ENCODE measurements at regions not wholly inside any gene's neighbourhood (a gene's known extent, or its start where the extent isn't known, plus 50 kb on each side); places are given as distances from the start of the nearest gene placed in this dataset.

DNA sequence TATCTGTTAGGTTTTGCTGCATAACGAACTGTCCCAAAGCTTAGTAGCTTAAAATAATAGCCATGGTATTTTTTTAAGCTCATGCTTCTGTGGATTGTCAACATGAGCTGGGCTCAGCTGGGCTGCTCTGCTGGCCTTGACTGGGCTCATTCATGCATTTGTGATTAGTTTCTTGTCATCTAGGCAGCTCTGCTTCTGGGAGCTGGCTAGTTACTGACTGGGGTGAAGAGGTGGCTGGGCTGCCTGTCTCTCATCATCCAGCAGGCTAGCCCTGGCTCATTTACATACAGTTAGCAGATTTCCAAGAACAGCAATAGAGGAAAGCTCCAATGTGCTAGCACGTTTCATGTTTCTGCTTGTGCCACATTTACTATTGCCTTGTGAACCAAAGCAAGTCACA is 165.1 kb upstream of the PCSK2 start:
- no peak overlapping the region for H3K4me3 Mint-ChIP-seq
- no peak overlapping the region for H3K27ac ChIP-seq (ENCODE audit: low read depth in 1 of 2, low read length in 2 of 2)
- no peaks in the 10 kb centered on the region for H3K36me3 Mint-ChIP-seq (ENCODE audit: low read depth)
- no peak overlapping the region for H3K4me3 ChIP-seq (ENCODE audit: low read length)
- H3K27ac Mint-ChIP-seq, result no peak overlapping the region
- H3K27me3 ChIP-seq (ENCODE audit: control insufficient read depth in 1 of 2, insufficient read depth in 2 of 2, low read length in 2 of 2), result no peaks in the 10 kb centered on the region
- DNase-seq, result no peak
- ChIA-PET POLR2A (no interaction called here), CTCF (interaction anchor here (1.4 kb wide), 1 partner anchor 10 kb away, joined by 3 read pairs; no protein-coding TSS in a partner anchor)
- H3K27me3 Mint-ChIP-seq, result no peaks in the 10 kb centered on the region
- ATAC-seq (ENCODE audit: poor library complexity), result no peak
- H3K9me3 ChIP-seq (ENCODE audit: control insufficient read depth in 1 of 2, insufficient read depth in 1 of 2, low read length in 2 of 2), result peaks cover 5 to 15% of the 10 kb centered on the region in 2 experiments
- intact Hi-C loops (cut with DNase I, micrococcal nuclease), result no loop called here
- no peaks in the 10 kb centered on the region for H3K4me1 ChIP-seq (ENCODE audit: insufficient read depth, low read length)
- H3K4me1 Mint-ChIP-seq (ENCODE audit: low read depth), result no peaks in the 10 kb centered on the region
- H3K9me3 Mint-ChIP-seq, result peaks cover 4% of the 10 kb centered on the region
- TF ChIP-seq, protein P1, sequence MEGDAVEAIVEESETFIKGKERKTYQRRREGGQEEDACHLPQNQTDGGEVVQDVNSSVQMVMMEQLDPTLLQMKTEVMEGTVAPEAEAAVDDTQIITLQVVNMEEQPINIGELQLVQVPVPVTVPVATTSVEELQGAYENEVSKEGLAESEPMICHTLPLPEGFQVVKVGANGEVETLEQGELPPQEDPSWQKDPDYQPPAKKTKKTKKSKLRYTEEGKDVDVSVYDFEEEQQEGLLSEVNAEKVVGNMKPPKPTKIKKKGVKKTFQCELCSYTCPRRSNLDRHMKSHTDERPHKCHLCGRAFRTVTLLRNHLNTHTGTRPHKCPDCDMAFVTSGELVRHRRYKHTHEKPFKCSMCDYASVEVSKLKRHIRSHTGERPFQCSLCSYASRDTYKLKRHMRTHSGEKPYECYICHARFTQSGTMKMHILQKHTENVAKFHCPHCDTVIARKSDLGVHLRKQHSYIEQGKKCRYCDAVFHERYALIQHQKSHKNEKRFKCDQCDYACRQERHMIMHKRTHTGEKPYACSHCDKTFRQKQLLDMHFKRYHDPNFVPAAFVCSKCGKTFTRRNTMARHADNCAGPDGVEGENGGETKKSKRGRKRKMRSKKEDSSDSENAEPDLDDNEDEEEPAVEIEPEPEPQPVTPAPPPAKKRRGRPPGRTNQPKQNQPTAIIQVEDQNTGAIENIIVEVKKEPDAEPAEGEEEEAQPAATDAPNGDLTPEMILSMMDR (IDR thresholded peaks at IDR 0.05), result no peak
- H3K36me3 ChIP-seq (ENCODE audit: insufficient read depth, low read length), result no peaks in the 10 kb centered on the region

DNA sequence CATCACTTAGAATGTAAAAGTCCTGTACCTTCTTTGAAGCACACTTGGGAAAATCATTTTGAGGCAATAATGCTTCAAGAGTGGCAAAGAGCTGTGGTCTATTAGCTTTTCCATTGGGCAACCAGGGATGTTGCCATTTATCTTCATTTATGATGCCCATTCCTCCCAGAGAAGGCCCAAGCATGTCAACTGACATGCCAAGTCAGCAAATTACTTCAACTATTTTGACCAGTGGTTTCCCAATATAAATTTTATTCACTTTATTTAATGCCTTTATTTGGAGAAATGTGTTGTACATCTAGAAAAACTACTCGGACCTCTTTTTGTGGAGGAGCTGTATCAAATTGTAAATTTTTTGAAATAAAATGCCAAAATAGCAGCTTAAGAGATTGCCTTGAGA is 164.1 kb upstream of the PCSK2 start:
- peaks cover 2% of the 10 kb centered on the region for H3K9me3 Mint-ChIP-seq
- POLR2A ChIA-PET, result no interaction called here
- H3K4me1 Mint-ChIP-seq (ENCODE audit: low read depth), result no peaks in the 10 kb centered on the region
- TF ChIP-seq, protein P1 (IDR thresholded peaks at IDR 0.05), result no peak
- H3K4me1 ChIP-seq (ENCODE audit: insufficient read depth, low read length), result no peaks in the 10 kb centered on the region
- H3K36me3 Mint-ChIP-seq (ENCODE audit: low read depth), result no peaks in the 10 kb centered on the region
- intact Hi-C loops (cut with DNase I, micrococcal nuclease), result no loop called here
- ATAC-seq (ENCODE audit: poor library complexity) (no peak), DNase-seq (no peak)
- H3K27ac ChIP-seq (ENCODE audit: low read depth in 1 of 2, low read length in 2 of 2), result no peak overlapping the region
- peaks cover 2 to 15% of the 10 kb centered on the region in 2 experiments for H3K9me3 ChIP-seq (ENCODE audit: control insufficient read depth in 1 of 2, insufficient read depth in 1 of 2, low read length in 2 of 2)
- H3K27me3 ChIP-seq (ENCODE audit: control insufficient read depth in 1 of 2, insufficient read depth in 2 of 2, low read length in 2 of 2), result no peaks in the 10 kb centered on the region
- no peak overlapping the region for H3K4me3 Mint-ChIP-seq
- no peak overlapping the region for H3K4me3 ChIP-seq (ENCODE audit: low read length)
- no peaks in the 10 kb centered on the region for H3K27me3 Mint-ChIP-seq
- CTCF ChIA-PET, result no interaction called here
- H3K27ac Mint-ChIP-seq, result no peak overlapping the region
- no peaks in the 10 kb centered on the region for H3K36me3 ChIP-seq (ENCODE audit: insufficient read depth, low read length)

DNA sequence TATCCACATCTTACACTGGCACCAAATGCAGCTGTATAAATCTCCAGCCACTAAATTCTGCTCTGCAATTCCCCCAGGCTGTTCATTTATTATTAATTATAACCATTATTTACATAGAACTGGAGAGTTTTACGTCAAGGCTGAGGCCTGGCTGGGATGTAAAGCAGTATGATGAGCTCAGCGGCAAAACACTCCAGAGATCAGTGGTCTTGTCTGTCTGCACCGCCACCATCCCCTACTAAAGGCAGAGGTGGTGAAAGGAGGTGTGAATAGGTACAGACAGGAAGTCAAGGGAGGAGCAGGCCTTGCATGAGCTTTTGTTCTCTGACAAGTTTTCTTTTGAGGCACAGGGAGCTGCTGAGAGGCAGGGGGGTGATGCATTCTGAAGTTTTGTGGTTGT is 159.9 kb upstream of the PCSK2 start:
- no peaks in the 10 kb centered on the region for H3K36me3 ChIP-seq (ENCODE audit: insufficient read depth, low read length)
- H3K4me3 ChIP-seq (ENCODE audit: low read length), result no peak overlapping the region
- intact Hi-C loops (cut with DNase I, micrococcal nuclease), result no loop called here
- ATAC-seq (ENCODE audit: poor library complexity) (no peak), DNase-seq (no peak)
- H3K27me3 ChIP-seq (ENCODE audit: control insufficient read depth in 1 of 2, insufficient read depth in 2 of 2, low read length in 2 of 2), result no peaks in the 10 kb centered on the region
- H3K9me3 ChIP-seq (ENCODE audit: control insufficient read depth in 1 of 2, insufficient read depth in 1 of 2, low read length in 2 of 2), result no peaks in the 10 kb centered on the region
- H3K27me3 Mint-ChIP-seq, result no peaks in the 10 kb centered on the region
- H3K4me3 Mint-ChIP-seq, result no peak overlapping the region
- H3K36me3 Mint-ChIP-seq (ENCODE audit: low read depth), result no peaks in the 10 kb centered on the region
- no peak overlapping the region for H3K27ac ChIP-seq (ENCODE audit: low read depth in 1 of 2, low read length in 2 of 2)
- no peaks in the 10 kb centered on the region for H3K4me1 Mint-ChIP-seq (ENCODE audit: low read depth)
- CTCF ChIA-PET, result no interaction called here
- no peaks in the 10 kb centered on the region for H3K4me1 ChIP-seq (ENCODE audit: insufficient read depth, low read length)
- H3K27ac Mint-ChIP-seq, result no peak overlapping the region
- TF ChIP-seq, protein P1 (IDR thresholded peaks at IDR 0.05), result no peak
- POLR2A ChIA-PET, result no interaction called here
- peaks cover 9% of the 10 kb centered on the region for H3K9me3 Mint-ChIP-seq

Data from CD4-positive, alpha-beta T cell (primary cell).